ENCODE measurements at regions not wholly inside any gene's neighbourhood (a gene's known extent, or its start where the extent isn't known, plus 50 kb on each side); places are given as distances from the start of the nearest gene placed in this dataset.

DNA sequence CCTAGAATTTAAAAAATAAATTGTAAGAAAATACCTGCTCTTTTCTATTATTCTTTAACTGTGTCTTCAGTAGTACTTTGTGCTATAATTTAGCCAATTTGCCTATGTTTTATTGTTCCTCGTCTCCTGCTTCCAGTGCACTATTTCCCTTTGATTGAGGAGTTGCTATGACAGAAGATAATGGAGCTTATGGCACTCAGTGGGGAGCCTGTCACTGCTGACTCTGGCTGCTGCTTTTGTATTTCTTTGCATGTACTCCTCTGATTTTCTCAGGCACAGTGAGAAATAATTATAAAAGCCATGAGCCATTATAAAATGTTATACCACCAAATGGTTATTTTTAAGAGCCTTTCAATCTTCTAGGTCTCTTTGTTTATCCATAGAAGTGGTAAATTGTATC lies 1310.8 kb upstream of the SLC39A10 start:
- Histone ChIP-seq H3K27ac (ENCODE audit: low read length) (no peak overlapping the region), H3K4me2 (ENCODE audit: low read depth, low read length, poor library complexity, severe bottlenecking) (no peak overlapping the region), H3K9me3 (ENCODE audit: low read length) (peaks cover 23% of the 10 kb centered on the region; the same call in 1 of the 2 replicates), H3K36me3 (ENCODE audit: insufficient read depth, low read length) (no peaks in the 10 kb centered on the region), H4K20me1 (ENCODE audit: insufficient read depth, low read depth, low read length) (no peaks in the 10 kb centered on the region), H3K9ac (ENCODE audit: low read length) (no peak overlapping the region), H3K9me2 (replicated peaks; ENCODE audit: insufficient read depth, low read length) (no peaks in the 10 kb centered on the region), H3K27me3 (ENCODE audit: low read length) (no peaks in the 10 kb centered on the region), H3K4me1 (ENCODE audit: low read length) (no peaks in the 10 kb centered on the region), H3K79me2 (ENCODE audit: low read length) (no peaks in the 10 kb centered on the region), H2AFZ (ENCODE audit: low read length) (no peak overlapping the region), H3K4me3 (ENCODE audit: low read length) (no peak overlapping the region)
- no peak for DNase-seq

DNA sequence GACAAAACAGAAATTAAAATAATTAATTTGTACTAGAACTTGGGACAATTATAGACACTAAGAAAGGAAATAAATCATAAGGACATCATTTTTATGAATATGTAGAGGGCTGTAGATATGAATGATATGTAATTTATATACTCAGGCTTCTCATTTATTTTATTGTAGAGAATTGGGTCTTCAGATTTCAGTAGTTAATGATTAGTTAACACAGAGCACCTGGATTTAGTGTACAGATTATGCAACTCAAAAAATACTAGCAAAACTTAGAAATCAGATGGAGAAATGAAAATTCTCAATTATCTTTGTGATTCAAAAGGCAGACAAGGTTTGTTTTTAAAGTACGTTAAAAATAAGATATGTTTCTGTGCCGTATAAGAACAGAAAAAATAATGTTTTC lies 1311.7 kb upstream of the SLC39A10 start:
- Histone ChIP-seq H3K4me1 (ENCODE audit: low read length) (no peaks in the 10 kb centered on the region), H4K20me1 (ENCODE audit: insufficient read depth, low read depth, low read length) (no peaks in the 10 kb centered on the region), H2AFZ (ENCODE audit: low read length) (no peak overlapping the region), H3K9ac (ENCODE audit: low read length) (no peak overlapping the region), H3K27me3 (ENCODE audit: low read length) (no peaks in the 10 kb centered on the region), H3K79me2 (ENCODE audit: low read length) (no peaks in the 10 kb centered on the region), H3K27ac (ENCODE audit: low read length) (no peak overlapping the region), H3K4me2 (ENCODE audit: low read depth, low read length, poor library complexity, severe bottlenecking) (no peak overlapping the region), H3K36me3 (ENCODE audit: insufficient read depth, low read length) (no peaks in the 10 kb centered on the region), H3K4me3 (ENCODE audit: low read length) (no peak overlapping the region), H3K9me2 (replicated peaks; ENCODE audit: insufficient read depth, low read length) (no peaks in the 10 kb centered on the region; the same call in 1 of the 2 replicates), H3K9me3 (ENCODE audit: low read length) (peaks cover 20% of the 10 kb centered on the region; the same call in 1 of the 2 replicates)
- DNase-seq, result no peak

DNA sequence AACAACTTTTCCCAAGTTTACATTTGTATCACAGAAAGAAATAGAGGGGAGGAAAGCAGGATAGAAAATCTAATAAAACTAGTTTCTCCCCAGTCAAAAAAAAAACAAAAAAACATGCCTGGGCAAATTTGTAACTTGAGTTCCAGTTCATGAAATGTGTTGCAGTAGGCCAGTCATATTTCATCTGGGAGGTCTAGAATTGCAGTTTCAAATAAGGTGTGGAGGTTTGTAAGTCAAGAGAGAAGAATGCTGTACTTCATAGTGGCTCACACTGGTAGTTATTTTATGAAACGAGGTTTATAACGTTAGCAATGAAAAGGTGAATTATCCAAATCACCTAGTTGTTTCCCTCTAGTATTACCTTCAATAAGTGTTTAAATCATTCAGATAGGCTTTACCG lies 1313.9 kb upstream of the SLC39A10 start:
- Histone ChIP-seq H3K9me2 (replicated peaks; ENCODE audit: insufficient read depth, low read length) (no peaks in the 10 kb centered on the region; the same call in 1 of the 2 replicates), H3K4me3 (ENCODE audit: low read length) (no peak overlapping the region), H3K79me2 (ENCODE audit: low read length) (no peaks in the 10 kb centered on the region), H3K9me3 (ENCODE audit: low read length) (peaks cover 27% of the 10 kb centered on the region; the same call in 1 of the 2 replicates), H3K4me2 (ENCODE audit: low read depth, low read length, poor library complexity, severe bottlenecking) (no peak overlapping the region), H4K20me1 (ENCODE audit: insufficient read depth, low read depth, low read length) (no peaks in the 10 kb centered on the region), H3K4me1 (ENCODE audit: low read length) (no peaks in the 10 kb centered on the region), H3K27me3 (ENCODE audit: low read length) (no peaks in the 10 kb centered on the region), H3K27ac (ENCODE audit: low read length) (no peak overlapping the region), H2AFZ (ENCODE audit: low read length) (no peak overlapping the region), H3K36me3 (ENCODE audit: insufficient read depth, low read length) (no peaks in the 10 kb centered on the region), H3K9ac (ENCODE audit: low read length) (no peak overlapping the region)
- no peak for DNase-seq

DNA sequence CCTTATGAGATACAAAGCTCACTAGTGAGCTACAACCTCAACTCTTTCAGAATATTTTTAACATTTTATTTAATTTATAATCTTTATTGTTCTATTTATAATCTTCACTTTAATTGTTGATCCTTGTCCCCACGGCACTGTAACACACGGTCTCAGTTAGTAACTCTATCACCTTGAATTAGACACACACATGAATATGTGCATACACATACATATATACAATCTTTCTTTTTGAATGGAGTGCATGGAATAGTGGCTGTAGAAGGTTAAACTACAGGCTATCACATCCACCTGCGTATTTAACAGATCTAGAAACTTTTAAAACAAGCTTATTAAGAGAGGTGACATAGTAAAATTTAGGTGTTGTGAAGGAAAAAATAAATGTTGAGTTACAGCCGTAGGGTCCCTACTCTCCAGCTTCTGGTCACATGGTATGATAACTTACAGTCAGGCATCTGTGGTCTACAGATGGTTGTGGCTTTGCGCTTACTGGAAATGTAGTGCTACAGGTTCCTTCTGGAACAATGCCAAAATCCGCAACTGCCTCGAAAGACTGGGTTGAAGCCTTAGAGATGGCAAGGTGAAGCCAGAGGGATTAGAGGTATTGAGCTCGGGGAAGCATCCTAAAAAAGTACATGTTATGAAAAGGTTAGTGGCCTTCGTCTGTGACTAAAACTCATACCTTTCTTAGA lies 1324.1 kb upstream of the SLC39A10 start:
- no peak for DNase-seq
- Histone ChIP-seq H3K79me2 (ENCODE audit: low read length) (no peaks in the 10 kb centered on the region), H2AFZ (ENCODE audit: low read length) (no peak overlapping the region), H3K4me2 (ENCODE audit: low read depth, low read length, poor library complexity, severe bottlenecking) (no peak overlapping the region), H3K36me3 (ENCODE audit: insufficient read depth, low read length) (no peaks in the 10 kb centered on the region), H3K9me2 (replicated peaks; ENCODE audit: insufficient read depth, low read length) (no peaks in the 10 kb centered on the region), H3K9ac (ENCODE audit: low read length) (no peak overlapping the region), H3K4me3 (ENCODE audit: low read length) (no peak overlapping the region), H3K27me3 (ENCODE audit: low read length) (no peaks in the 10 kb centered on the region), H3K4me1 (ENCODE audit: low read length) (no peaks in the 10 kb centered on the region), H4K20me1 (ENCODE audit: insufficient read depth, low read depth, low read length) (no peaks in the 10 kb centered on the region), H3K27ac (ENCODE audit: low read length) (no peak overlapping the region), H3K9me3 (ENCODE audit: low read length) (peaks cover 10% of the 10 kb centered on the region; the same call in 1 of the 2 replicates)

DNA sequence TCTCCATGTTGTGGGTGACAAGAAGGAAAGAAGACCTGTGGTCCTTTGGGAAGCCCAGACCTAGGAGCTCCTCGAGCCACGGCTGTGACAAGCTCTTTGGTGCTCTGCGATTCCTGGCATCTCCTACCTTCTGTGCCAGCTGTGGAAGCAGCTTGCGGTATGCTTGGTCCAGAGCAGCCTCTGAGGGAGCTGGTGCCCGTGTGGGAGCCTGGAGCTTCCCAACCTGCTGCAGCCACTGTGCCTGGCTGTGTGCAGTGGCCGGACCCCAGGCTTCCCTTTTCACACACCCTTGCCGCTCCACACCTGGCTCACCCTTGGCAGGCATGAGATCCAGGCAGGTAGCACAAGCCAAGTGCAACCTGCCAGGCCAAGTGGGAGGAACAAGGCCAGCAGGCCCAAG lies 1328.6 kb upstream of the SLC39A10 start:
- peaks cover 7% of the 10 kb centered on the region for H3K9me3 ChIP-seq (ENCODE audit: low read length)
- no peak overlapping the region for H3K27ac ChIP-seq (ENCODE audit: low read length)
- no peaks in the 10 kb centered on the region for H3K36me3 ChIP-seq (ENCODE audit: insufficient read depth, low read length)
- H4K20me1 ChIP-seq (ENCODE audit: insufficient read depth, low read depth, low read length), result no peaks in the 10 kb centered on the region
- no peak overlapping the region for H3K9ac ChIP-seq (ENCODE audit: low read length)
- H3K27me3 ChIP-seq (ENCODE audit: low read length), result no peaks in the 10 kb centered on the region
- H3K9me2 ChIP-seq (replicated peaks; ENCODE audit: insufficient read depth, low read length), result no peaks in the 10 kb centered on the region
- H2AFZ ChIP-seq (ENCODE audit: low read length), result no peak overlapping the region
- no peak overlapping the region for H3K4me3 ChIP-seq (ENCODE audit: low read length)
- no peaks in the 10 kb centered on the region for H3K4me1 ChIP-seq (ENCODE audit: low read length)
- DNase-seq, result no peak
- no peak overlapping the region for H3K4me2 ChIP-seq (ENCODE audit: low read depth, low read length, poor library complexity, severe bottlenecking)
- H3K79me2 ChIP-seq (ENCODE audit: low read length), result no peaks in the 10 kb centered on the region

DNA sequence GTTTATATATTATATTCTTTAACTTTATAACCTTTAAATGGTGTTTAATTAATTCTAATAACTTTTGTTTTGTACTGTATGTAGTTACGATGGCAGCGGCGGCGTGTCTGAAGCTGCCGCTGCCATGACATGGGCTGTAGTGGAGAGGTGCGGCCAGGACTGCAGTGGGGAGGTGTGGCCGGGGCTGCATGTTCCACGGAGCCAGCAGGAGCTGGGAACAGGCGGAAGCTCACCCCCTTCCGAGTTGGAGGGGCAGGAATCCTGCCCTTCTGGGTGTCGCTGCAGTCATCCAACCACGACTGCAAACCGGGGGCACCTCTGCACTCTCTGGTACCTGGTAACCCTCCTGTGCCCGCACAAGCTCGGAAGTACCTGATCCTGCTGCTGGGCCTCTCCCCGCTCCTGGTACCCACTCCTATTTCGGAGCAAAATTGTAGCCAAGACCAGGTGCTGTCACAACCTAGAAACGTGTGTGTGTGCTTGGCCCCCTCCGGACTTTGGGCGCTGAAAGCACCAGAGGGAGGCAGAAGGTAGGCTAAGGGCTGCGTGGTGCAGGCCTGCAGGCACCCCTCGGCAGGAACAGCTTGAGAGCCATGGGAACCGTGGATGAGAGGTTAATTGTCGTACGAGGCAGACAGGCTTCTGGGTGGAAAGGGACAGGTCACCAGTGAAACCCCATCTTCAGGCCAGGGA lies 1329.7 kb upstream of the SLC39A10 start:
- Histone ChIP-seq H3K9me2 (replicated peaks; ENCODE audit: insufficient read depth, low read length) (no peaks in the 10 kb centered on the region), H3K9ac (ENCODE audit: low read length) (no peak overlapping the region), H3K9me3 (ENCODE audit: low read length) (peaks cover 10% of the 10 kb centered on the region), H3K4me3 (ENCODE audit: low read length) (no peak overlapping the region), H4K20me1 (ENCODE audit: insufficient read depth, low read depth, low read length) (no peaks in the 10 kb centered on the region), H3K4me2 (ENCODE audit: low read depth, low read length, poor library complexity, severe bottlenecking) (no peak overlapping the region), H3K36me3 (ENCODE audit: insufficient read depth, low read length) (no peaks in the 10 kb centered on the region), H3K79me2 (ENCODE audit: low read length) (no peaks in the 10 kb centered on the region), H3K27me3 (ENCODE audit: low read length) (no peaks in the 10 kb centered on the region), H3K27ac (ENCODE audit: low read length) (no peak overlapping the region), H3K4me1 (ENCODE audit: low read length) (no peaks in the 10 kb centered on the region), H2AFZ (ENCODE audit: low read length) (no peak overlapping the region)
- DNase-seq, result no peak

DNA sequence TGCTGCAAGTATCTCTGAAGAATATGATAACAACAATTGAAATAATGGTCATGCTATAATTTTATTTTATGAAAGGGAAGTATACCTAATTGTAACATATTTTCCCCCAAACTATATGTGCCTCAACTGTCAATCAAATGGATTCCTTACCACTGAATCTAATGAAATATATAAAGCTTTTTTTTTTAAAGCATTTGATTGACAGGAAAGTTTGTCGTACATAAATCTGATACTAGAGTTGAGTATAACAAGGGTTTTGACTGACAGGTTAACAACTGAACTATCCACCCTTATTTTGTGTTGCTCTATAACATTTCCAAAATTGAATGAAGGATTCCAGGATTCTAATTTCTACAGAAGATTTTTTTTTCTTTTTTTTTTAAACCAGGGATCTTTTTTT lies 1333.3 kb upstream of the SLC39A10 start:
- Histone ChIP-seq H3K9ac (ENCODE audit: low read length) (no peak overlapping the region), H3K4me2 (ENCODE audit: low read depth, low read length, poor library complexity, severe bottlenecking) (no peak overlapping the region), H3K9me2 (replicated peaks; ENCODE audit: insufficient read depth, low read length) (no peaks in the 10 kb centered on the region), H3K79me2 (ENCODE audit: low read length) (no peaks in the 10 kb centered on the region), H3K4me3 (ENCODE audit: low read length) (no peak overlapping the region), H3K36me3 (ENCODE audit: insufficient read depth, low read length) (no peaks in the 10 kb centered on the region), H3K4me1 (ENCODE audit: low read length) (no peaks in the 10 kb centered on the region), H3K9me3 (ENCODE audit: low read length) (peaks cover 25% of the 10 kb centered on the region), H3K27ac (ENCODE audit: low read length) (no peak overlapping the region), H2AFZ (ENCODE audit: low read length) (no peak overlapping the region), H3K27me3 (ENCODE audit: low read length) (no peaks in the 10 kb centered on the region), H4K20me1 (ENCODE audit: insufficient read depth, low read depth, low read length) (no peaks in the 10 kb centered on the region)
- DNase-seq, result no peak

DNA sequence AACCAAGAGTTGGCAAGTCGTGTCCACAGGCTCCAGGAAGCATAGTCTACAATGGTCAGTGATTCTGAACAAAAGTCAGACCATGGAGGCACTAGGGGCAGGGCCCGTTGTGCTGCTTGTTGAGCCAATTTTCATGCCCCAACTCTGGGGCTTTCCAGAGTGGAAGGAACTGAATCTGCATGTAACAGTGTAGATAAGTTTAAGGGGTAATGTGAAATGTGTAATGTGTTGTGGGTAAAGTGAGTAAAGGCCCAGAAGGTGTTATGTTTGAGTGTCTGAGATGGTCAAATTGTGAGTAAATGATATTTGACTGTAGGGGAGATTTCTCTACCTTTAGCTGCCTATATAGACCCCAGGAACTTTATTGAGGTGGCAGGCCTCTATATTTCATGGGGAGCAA lies 1336.5 kb upstream of the SLC39A10 start:
- Histone ChIP-seq H3K9me2 (replicated peaks; ENCODE audit: insufficient read depth, low read length) (no peaks in the 10 kb centered on the region), H3K9me3 (ENCODE audit: low read length) (peaks cover 38% of the 10 kb centered on the region), H3K27ac (ENCODE audit: low read length) (no peak overlapping the region), H3K4me3 (ENCODE audit: low read length) (no peak overlapping the region), H3K4me2 (ENCODE audit: low read depth, low read length, poor library complexity, severe bottlenecking) (no peak overlapping the region), H3K4me1 (ENCODE audit: low read length) (no peaks in the 10 kb centered on the region), H4K20me1 (ENCODE audit: insufficient read depth, low read depth, low read length) (no peaks in the 10 kb centered on the region), H2AFZ (ENCODE audit: low read length) (no peak overlapping the region), H3K27me3 (ENCODE audit: low read length) (no peaks in the 10 kb centered on the region), H3K36me3 (ENCODE audit: insufficient read depth, low read length) (no peaks in the 10 kb centered on the region), H3K79me2 (ENCODE audit: low read length) (no peaks in the 10 kb centered on the region), H3K9ac (ENCODE audit: low read length) (no peak overlapping the region)
- no peak for DNase-seq

Data from Karpas-422 (cell line).